GM12878 (cell line): ENCODE measurements at regions not wholly inside any gene's neighbourhood (a gene's known extent, or its start where the extent isn't known, plus 50 kb on each side); places are given as distances from the start of the nearest gene placed in this dataset.

Experiments used
- ATAC-seq: fragments of 200-7000 bp; cut with Tn5 transposase; 3 replicates; pipeline ENCODE4 v1.9.1; 2020; ENCODE audit warnings: mild to moderate bottlenecking, moderate library complexity
- BruUV-seq: library from RNA; stranded (reverse); fragments of 400-500 nt; replicated peaks from 2 replicates; lab custom pipeline; 2021; lab: Mats Ljungman, UMichigan
- CTCF ChIA-PET: fragments of 300-600 bp; sonication (Branson Sonifier 250); formaldehyde crosslinking; extraction: SDS; loops from one replicate; lab custom pipeline; 2021; ENCODE audit warnings: inconsistent platforms; lab: Yijun Ruan, JAX
- POLR2A ChIA-PET: fragments of 350-600 bp; formaldehyde crosslinking; extraction: SDS; loops from one replicate; lab custom pipeline; 2021; ENCODE audit warnings: inconsistent platforms; lab: Charles Lee
- RAD21 ChIA-PET: fragments of 300-600 bp; sonication (Branson Sonifier 250); formaldehyde crosslinking; loops from one replicate; lab custom pipeline; 2023; ENCODE audit warnings: antibody characterized with exemption; ENCODE audit not compliant: unreplicated experiment; lab: Charles Lee
- SMC1A ChIA-PET: fragments of 300-600 bp; sonication (Branson Sonifier 250); formaldehyde crosslinking; loops from one replicate; lab custom pipeline; 2023; ENCODE audit not compliant: unreplicated experiment, uncharacterized antibody; lab: Charles Lee
- DNase-seq: peaks from one replicate; pipeline ENCODE4 v3.0.0-alpha.2; 2011; ENCODE audit warnings: low read depth, low spot score
- FAIRE-seq: peaks from 3 replicates; lab custom pipeline; 2011; peaks lifted over from hg19 to GRCh38; lab: Jason Lieb, UNC
- H2AFZ ChIP-seq: 2 replicates; pipeline ENCODE4 v1.6.0; 2011; ENCODE audit warnings: low read depth, low read length, control low read depth; ENCODE audit not compliant: control insufficient read depth
- H3K27ac ChIP-seq: 2 replicates; pipeline ENCODE4 v1.5.1; 2011; ENCODE audit warnings: control low read depth; ENCODE audit not compliant: control insufficient read depth, insufficient read depth
- H3K27me3 ChIP-seq, 2 experiments: replicated peaks in 1 of 2; 2 replicates each; pipeline versions ENCODE4 v1.6.0 to v1.6.1; 2011; ENCODE audit warnings: low read length in 1 of 2; ENCODE audit not compliant: control insufficient read depth in 2 of 2, insufficient read depth in 2 of 2
- H3K36me3 ChIP-seq, 2 experiments: 2 replicates each; pipeline ENCODE4 v1.5.1; 2011; ENCODE audit warnings: low read length in 1 of 2; ENCODE audit not compliant: control insufficient read depth in 2 of 2, insufficient read depth in 2 of 2
- H3K4me1 ChIP-seq: 2 replicates; pipeline ENCODE4 v1.6.1; 2011; ENCODE audit warnings: mild to moderate bottlenecking, low read length, moderate library complexity, mixed read lengths; ENCODE audit not compliant: control insufficient read depth, insufficient read depth
- H3K4me2 ChIP-seq: 2 replicates; pipeline ENCODE4 v1.6.0; 2011; ENCODE audit warnings: control low read depth; ENCODE audit not compliant: control insufficient read depth, insufficient read depth
- H3K4me3 ChIP-seq: fragments of 200-600 bp; sonication (generic); 2 replicates; pipeline ENCODE4 v1.5.1; 2016
- H3K79me2 ChIP-seq: 2 replicates; pipeline ENCODE4 v1.6.0; 2011; ENCODE audit warnings: low read length; ENCODE audit not compliant: control insufficient read depth, insufficient read depth
- H3K9ac ChIP-seq: 2 replicates; pipeline ENCODE4 v1.8.0; 2011; ENCODE audit warnings: low read length, control low read depth, mixed read lengths; ENCODE audit not compliant: control insufficient read depth, insufficient read depth
- H3K9me3 ChIP-seq: replicated peaks from 3 replicates; pipeline ENCODE4 v1.5.1; 2011; ENCODE audit warnings: mild to moderate bottlenecking, low read length; ENCODE audit not compliant: control insufficient read depth, insufficient read depth
- H4K20me1 ChIP-seq: 2 replicates; pipeline ENCODE4 v1.6.0; 2011; ENCODE audit not compliant: control insufficient read depth, insufficient read depth
- BRCA1 ChIP-seq: IDR thresholded peaks from 2 replicates; pipeline ENCODE4 v1.6.1; 2011; ENCODE audit warnings: low read depth, low read length, improper control_type of control experiment
- CHD1 ChIP-seq: IDR thresholded peaks from 2 replicates; pipeline ENCODE4 v1.6.1; 2012; ENCODE audit warnings: low read depth, low read length, improper control_type of control experiment
- IKZF2 ChIP-seq, 2 experiments: fragments of 450-650 bp; IDR thresholded peaks; 2 replicates each; pipeline ENCODE4 v1.6.1; 2017; ENCODE audit warnings: mild to moderate bottlenecking in 2 of 2, moderate library complexity in 2 of 2
- IRF5 ChIP-seq: fragments of 450-650 bp; IDR thresholded peaks from 2 replicates; pipeline ENCODE4 v1.6.1; 2017; ENCODE audit warnings: borderline replicate concordance
- KAT2A ChIP-seq: conservative IDR thresholded peaks from 2 replicates; pipeline ENCODE4 v1.6.1; 2011; ENCODE audit warnings: low read depth, low read length; ENCODE audit not compliant: control insufficient read depth
- LARP7 ChIP-seq: fragments of 450-650 bp; IDR thresholded peaks from 2 replicates; pipeline ENCODE4 v1.6.1; 2017; ENCODE audit warnings: mild to moderate bottlenecking
- RCOR1 ChIP-seq: conservative IDR thresholded peaks from 2 replicates; pipeline ENCODE4 v1.6.1; 2012; ENCODE audit warnings: low read depth, low read length, improper control_type of control experiment
- SMAD5 ChIP-seq: IDR thresholded peaks from 2 replicates; pipeline ENCODE4 v1.6.1; 2016; ENCODE audit warnings: antibody characterized with exemption, low read depth
- SUPT20H ChIP-seq: IDR thresholded peaks from 2 replicates; pipeline ENCODE4 v1.6.1; 2011; ENCODE audit warnings: low read depth, mild to moderate bottlenecking, low read length, moderate library complexity, borderline replicate concordance; ENCODE audit not compliant: control insufficient read depth
- TAF1 ChIP-seq: IDR thresholded peaks from 2 replicates; pipeline ENCODE4 v1.6.1; 2011; ENCODE audit warnings: mild to moderate bottlenecking, low read depth, low read length, borderline replicate concordance
- WRNIP1 ChIP-seq: IDR thresholded peaks from 2 replicates; pipeline ENCODE4 v1.6.1; 2011; ENCODE audit warnings: low read depth, low read length, improper control_type of control experiment, borderline replicate concordance
- YBX1 ChIP-seq: fragments of 450-650 bp; IDR thresholded peaks from 2 replicates; pipeline ENCODE4 v1.6.1; 2016; ENCODE audit warnings: antibody characterized with exemption
- ZBTB33 ChIP-seq: fragments of 450-650 bp; IDR thresholded peaks from 2 replicates; pipeline ENCODE4 v1.6.1; 2017; ENCODE audit warnings: mild to moderate bottlenecking
- ZNF24 ChIP-seq: fragments of 450-650 bp; IDR thresholded peaks from 2 replicates; pipeline ENCODE4 v1.6.1; 2017; ENCODE audit warnings: antibody characterized with exemption, mild to moderate bottlenecking
- ZNF622 ChIP-seq: fragments of 450-650 bp; IDR thresholded peaks from 2 replicates; pipeline ENCODE4 v1.6.1; 2017; ENCODE audit warnings: mild to moderate bottlenecking, inconsistent platforms
- WGBS: methylation state at CpG from one replicate; pipeline ENCODE4 v1.1.6; 2016; ENCODE audit warnings: low lambda C conversion rate; ENCODE audit not compliant: insufficient replicate concordance, insufficient coverage; ENCODE audit errors: missing lambda C conversion rate; 5-methylcytosine and 5-hydroxymethylcytosine counted together
- in situ Hi-C: fragments of 300-500 bp; cut with MboI; formaldehyde crosslinking; loops from 9 replicates; pipeline ENCODE4 v1.14.3; 2018; ENCODE audit warnings: mixed read lengths
- intact Hi-C: fragments of 100-400 bp; cut with micrococcal nuclease; formaldehyde crosslinking; loops from one replicate; pipeline ENCODE4 v1.14.2; 2022; ENCODE audit not compliant: unreplicated experiment
- TF ChIP-seq, protein P1 (sequence below): IDR thresholded peaks from 2 replicates; pipeline ENCODE4 v1.6.1; 2011; ENCODE audit warnings: low read depth, low read length, improper control_type of control experiment, borderline replicate concordance
- TF ChIP-seq, protein P2 (sequence below): fragments of 150-350 bp; IDR thresholded peaks from 2 replicates; pipeline ENCODE4 v1.6.1; 2014; ENCODE audit warnings: mild to moderate bottlenecking, low read depth, low read length

GRCh38 chr3:176068750-176069149 is 1128.5 kb downstream of the TBL1XR1 start:
- TF ChIP-seq, protein P1, sequence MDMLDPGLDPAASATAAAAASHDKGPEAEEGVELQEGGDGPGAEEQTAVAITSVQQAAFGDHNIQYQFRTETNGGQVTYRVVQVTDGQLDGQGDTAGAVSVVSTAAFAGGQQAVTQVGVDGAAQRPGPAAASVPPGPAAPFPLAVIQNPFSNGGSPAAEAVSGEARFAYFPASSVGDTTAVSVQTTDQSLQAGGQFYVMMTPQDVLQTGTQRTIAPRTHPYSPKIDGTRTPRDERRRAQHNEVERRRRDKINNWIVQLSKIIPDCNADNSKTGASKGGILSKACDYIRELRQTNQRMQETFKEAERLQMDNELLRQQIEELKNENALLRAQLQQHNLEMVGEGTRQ: no peak
- TF ChIP-seq TAF1 (no peak), YBX1 (no peak), KAT2A (no peak), BRCA1 (no peak), IKZF2 (IDR thresholded peaks at IDR 0.05) (no peak), CHD1 (no peak), ZNF24 (no peak), RCOR1 (no peak), SUPT20H (no peak), ZBTB33 (no peak), SMAD5 (no peak), IRF5 (no peak), WRNIP1 (no peak), LARP7 (no peak), ZNF622 (no peak)
- TF ChIP-seq, protein P2, sequence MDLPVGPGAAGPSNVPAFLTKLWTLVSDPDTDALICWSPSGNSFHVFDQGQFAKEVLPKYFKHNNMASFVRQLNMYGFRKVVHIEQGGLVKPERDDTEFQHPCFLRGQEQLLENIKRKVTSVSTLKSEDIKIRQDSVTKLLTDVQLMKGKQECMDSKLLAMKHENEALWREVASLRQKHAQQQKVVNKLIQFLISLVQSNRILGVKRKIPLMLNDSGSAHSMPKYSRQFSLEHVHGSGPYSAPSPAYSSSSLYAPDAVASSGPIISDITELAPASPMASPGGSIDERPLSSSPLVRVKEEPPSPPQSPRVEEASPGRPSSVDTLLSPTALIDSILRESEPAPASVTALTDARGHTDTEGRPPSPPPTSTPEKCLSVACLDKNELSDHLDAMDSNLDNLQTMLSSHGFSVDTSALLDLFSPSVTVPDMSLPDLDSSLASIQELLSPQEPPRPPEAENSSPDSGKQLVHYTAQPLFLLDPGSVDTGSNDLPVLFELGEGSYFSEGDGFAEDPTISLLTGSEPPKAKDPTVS: no peak
- intact Hi-C loops (no loop called here), in situ Hi-C loops (no loop called here)
- no peak overlapping the region for H3K27ac ChIP-seq
- no peaks in the 10 kb centered on the region for H3K27me3 ChIP-seq
- no peaks in the 10 kb centered on the region for H3K79me2 ChIP-seq
- no peaks in the 10 kb centered on the region for H3K9me3 ChIP-seq
- ATAC-seq (no peak), FAIRE-seq (no peak), DNase-seq (no peak)
- H3K9ac ChIP-seq: no peak overlapping the region
- no peaks in the 10 kb centered on the region for H4K20me1 ChIP-seq
- ChIA-PET POLR2A (no interaction called here), CTCF (no interaction called here), RAD21 (no interaction called here), SMC1A (no interaction called here)
- no peak overlapping the region for H2AFZ ChIP-seq
- no TSS peak for BruUV-seq
- no peak overlapping the region for H3K4me2 ChIP-seq
- H3K4me1 ChIP-seq: no peaks in the 10 kb centered on the region
- H3K36me3 ChIP-seq: no peaks in the 10 kb centered on the region
- WGBS: 26% methylated on average over 6 of the region's 6 CpGs
- H3K4me3 ChIP-seq: no peak overlapping the region
